GM12878 (cell line): ENCODE measurements at regions not wholly inside any gene's neighbourhood (a gene's known extent, or its start where the extent isn't known, plus 50 kb on each side); places are given as distances from the start of the nearest gene placed in this dataset.

Source experiments
- ATF7 ChIP-seq: fragments of 450-650 bp; IDR thresholded peaks from 2 replicates; pipeline ENCODE4 v1.6.1; 2016; ENCODE audit warnings: low read depth, mild to moderate bottlenecking
- FOXM1 ChIP-seq: IDR thresholded peaks from 2 replicates; pipeline ENCODE4 v1.6.1; 2012; ENCODE audit warnings: low read depth, mild to moderate bottlenecking, inconsistent platforms, low read length, moderate library complexity
- HDAC2 ChIP-seq: fragments of 200-600 bp; sonication (generic); IDR thresholded peaks from 2 replicates; pipeline ENCODE4 v1.6.1; 2017
- HDAC6 ChIP-seq: fragments of 200-600 bp; sonication (generic); IDR thresholded peaks from one replicate; pipeline ENCODE4 v1.8.0; 2017; ENCODE audit warnings: antibody characterized with exemption; ENCODE audit not compliant: unreplicated experiment
- POLR2AphosphoS5 ChIP-seq: IDR thresholded peaks from 2 replicates; pipeline ENCODE4 v1.6.1; 2011; ENCODE audit warnings: mild to moderate bottlenecking, low read length, inconsistent platforms
- RAD21 ChIP-seq: IDR thresholded peaks from 2 replicates; pipeline ENCODE4 v1.6.1; 2011; ENCODE audit warnings: mild to moderate bottlenecking, low read depth, low read length, moderate library complexity; ENCODE audit not compliant: insufficient read depth
- RB1 ChIP-seq: fragments of 450-650 bp; formaldehyde crosslinking; IDR thresholded peaks from 2 replicates; pipeline ENCODE4 v1.6.1; 2017; ENCODE audit warnings: mild to moderate bottlenecking, borderline replicate concordance
- SPI1 ChIP-seq: IDR thresholded peaks from 2 replicates; pipeline ENCODE4 v1.6.1; 2011; ENCODE audit warnings: low read depth, mild to moderate bottlenecking, low read length, moderate library complexity, borderline replicate concordance; ENCODE audit not compliant: insufficient read depth
- STAT3 ChIP-seq: IDR thresholded peaks from 2 replicates; pipeline ENCODE4 v1.6.1; 2011; ENCODE audit warnings: low read depth, low read length, improper control_type of control experiment
- ZNF384 ChIP-seq: IDR thresholded peaks from 2 replicates; pipeline ENCODE4 v1.6.1; 2012; ENCODE audit warnings: low read depth, mild to moderate bottlenecking, low read length, improper control_type of control experiment, borderline replicate concordance
- TF ChIP-seq, protein P1 (sequence below), 3 experiments: IDR thresholded peaks in 2 of 3; conservative IDR thresholded peaks in 1 of 3; 2 replicates each; pipeline ENCODE4 v1.5.1; 2011; ENCODE audit warnings: low read depth in 3 of 3, low read length in 3 of 3, mild to moderate bottlenecking in 3 of 3, control low read depth in 2 of 3, moderate library complexity in 2 of 3, inconsistent platforms in 1 of 3, mixed read lengths in 1 of 3; ENCODE audit not compliant: control insufficient read depth in 2 of 3, insufficient read depth in 1 of 3; ENCODE audit errors: extremely low read depth in 1 of 3
- TF ChIP-seq, protein P2 (sequence below): IDR thresholded peaks from 2 replicates; pipeline ENCODE4 v1.6.1; 2011; ENCODE audit warnings: low read depth, mild to moderate bottlenecking, low read length, moderate library complexity, borderline replicate concordance; ENCODE audit errors: extremely low read depth
- TF ChIP-seq, protein P3 (sequence below): fragments of 450-650 bp; IDR thresholded peaks from 2 replicates; pipeline ENCODE4 v1.6.1; 2017; ENCODE audit warnings: mild to moderate bottlenecking, low read depth, inconsistent platforms; ENCODE audit not compliant: poor library complexity, severe bottlenecking
- TF ChIP-seq, protein P4 (sequence below): fragments of 450-650 bp; conservative IDR thresholded peaks from 2 replicates; pipeline ENCODE4 v1.6.1; 2017; ENCODE audit warnings: mild to moderate bottlenecking, moderate library complexity

DNA sequence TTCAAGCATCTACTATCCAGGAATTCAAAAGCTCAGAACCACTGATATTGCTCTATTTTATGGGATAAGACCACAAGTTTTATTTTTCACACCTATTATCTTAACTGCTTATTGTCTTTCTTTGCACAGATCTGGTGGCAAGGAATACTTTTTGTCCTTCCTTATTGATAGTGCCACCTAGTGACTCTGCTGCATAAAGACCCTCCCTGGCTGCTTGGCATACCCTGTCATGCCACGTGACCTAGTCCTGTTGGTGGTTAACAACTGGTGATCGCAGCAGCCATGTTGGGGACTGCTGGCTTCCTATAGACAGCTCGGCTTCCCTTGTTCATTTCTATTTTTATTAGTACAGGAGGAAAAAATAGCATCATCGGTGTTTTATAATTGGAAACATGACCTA lies 236.3 kb downstream of the MEX3B start:
- TF ChIP-seq RB1 (no peak), HDAC6 (no peak), ZNF384 (no peak), STAT3 (no peak), FOXM1 (no peak), ATF7 (no peak), SPI1 (no peak), RAD21 (no peak), HDAC2 (no peak), POLR2AphosphoS5 (no peak)
- TF ChIP-seq, protein P1, sequence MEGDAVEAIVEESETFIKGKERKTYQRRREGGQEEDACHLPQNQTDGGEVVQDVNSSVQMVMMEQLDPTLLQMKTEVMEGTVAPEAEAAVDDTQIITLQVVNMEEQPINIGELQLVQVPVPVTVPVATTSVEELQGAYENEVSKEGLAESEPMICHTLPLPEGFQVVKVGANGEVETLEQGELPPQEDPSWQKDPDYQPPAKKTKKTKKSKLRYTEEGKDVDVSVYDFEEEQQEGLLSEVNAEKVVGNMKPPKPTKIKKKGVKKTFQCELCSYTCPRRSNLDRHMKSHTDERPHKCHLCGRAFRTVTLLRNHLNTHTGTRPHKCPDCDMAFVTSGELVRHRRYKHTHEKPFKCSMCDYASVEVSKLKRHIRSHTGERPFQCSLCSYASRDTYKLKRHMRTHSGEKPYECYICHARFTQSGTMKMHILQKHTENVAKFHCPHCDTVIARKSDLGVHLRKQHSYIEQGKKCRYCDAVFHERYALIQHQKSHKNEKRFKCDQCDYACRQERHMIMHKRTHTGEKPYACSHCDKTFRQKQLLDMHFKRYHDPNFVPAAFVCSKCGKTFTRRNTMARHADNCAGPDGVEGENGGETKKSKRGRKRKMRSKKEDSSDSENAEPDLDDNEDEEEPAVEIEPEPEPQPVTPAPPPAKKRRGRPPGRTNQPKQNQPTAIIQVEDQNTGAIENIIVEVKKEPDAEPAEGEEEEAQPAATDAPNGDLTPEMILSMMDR (IDR thresholded peaks at IDR 0.05 in 2 of 3, conservative IDR thresholded peaks at IDR 0.05 in 1 of 3; ENCODE audit: control insufficient read depth in 2 of 3, extremely low read depth in 1 of 3, insufficient read depth in 1 of 3, low read depth in 3 of 3, low read length in 3 of 3), result 0 out of 6 replicates have a peak, but pooled peaks of 2 of the 3 experiments have one; percentile 6 to 10
- TF ChIP-seq, protein P2, sequence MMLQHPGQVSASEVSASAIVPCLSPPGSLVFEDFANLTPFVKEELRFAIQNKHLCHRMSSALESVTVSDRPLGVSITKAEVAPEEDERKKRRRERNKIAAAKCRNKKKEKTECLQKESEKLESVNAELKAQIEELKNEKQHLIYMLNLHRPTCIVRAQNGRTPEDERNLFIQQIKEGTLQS, result no peak
- TF ChIP-seq, protein P3, sequence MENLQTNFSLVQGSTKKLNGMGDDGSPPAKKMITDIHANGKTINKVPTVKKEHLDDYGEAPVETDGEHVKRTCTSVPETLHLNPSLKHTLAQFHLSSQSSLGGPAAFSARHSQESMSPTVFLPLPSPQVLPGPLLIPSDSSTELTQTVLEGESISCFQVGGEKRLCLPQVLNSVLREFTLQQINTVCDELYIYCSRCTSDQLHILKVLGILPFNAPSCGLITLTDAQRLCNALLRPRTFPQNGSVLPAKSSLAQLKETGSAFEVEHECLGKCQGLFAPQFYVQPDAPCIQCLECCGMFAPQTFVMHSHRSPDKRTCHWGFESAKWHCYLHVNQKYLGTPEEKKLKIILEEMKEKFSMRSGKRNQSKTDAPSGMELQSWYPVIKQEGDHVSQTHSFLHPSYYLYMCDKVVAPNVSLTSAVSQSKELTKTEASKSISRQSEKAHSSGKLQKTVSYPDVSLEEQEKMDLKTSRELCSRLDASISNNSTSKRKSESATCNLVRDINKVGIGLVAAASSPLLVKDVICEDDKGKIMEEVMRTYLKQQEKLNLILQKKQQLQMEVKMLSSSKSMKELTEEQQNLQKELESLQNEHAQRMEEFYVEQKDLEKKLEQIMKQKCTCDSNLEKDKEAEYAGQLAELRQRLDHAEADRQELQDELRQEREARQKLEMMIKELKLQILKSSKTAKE, result no peak
- TF ChIP-seq, protein P4, sequence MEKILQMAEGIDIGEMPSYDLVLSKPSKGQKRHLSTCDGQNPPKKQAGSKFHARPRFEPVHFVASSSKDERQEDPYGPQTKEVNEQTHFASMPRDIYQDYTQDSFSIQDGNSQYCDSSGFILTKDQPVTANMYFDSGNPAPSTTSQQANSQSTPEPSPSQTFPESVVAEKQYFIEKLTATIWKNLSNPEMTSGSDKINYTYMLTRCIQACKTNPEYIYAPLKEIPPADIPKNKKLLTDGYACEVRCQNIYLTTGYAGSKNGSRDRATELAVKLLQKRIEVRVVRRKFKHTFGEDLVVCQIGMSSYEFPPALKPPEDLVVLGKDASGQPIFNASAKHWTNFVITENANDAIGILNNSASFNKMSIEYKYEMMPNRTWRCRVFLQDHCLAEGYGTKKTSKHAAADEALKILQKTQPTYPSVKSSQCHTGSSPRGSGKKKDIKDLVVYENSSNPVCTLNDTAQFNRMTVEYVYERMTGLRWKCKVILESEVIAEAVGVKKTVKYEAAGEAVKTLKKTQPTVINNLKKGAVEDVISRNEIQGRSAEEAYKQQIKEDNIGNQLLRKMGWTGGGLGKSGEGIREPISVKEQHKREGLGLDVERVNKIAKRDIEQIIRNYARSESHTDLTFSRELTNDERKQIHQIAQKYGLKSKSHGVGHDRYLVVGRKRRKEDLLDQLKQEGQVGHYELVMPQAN, result no peak
